PC-3 (cell line): ENCODE measurements at regions not wholly inside any gene's neighbourhood (a gene's known extent, or its start where the extent isn't known, plus 50 kb on each side); places are given as distances from the start of the nearest gene placed in this dataset.

Experiments used
- ATAC-seq: fragments of 200-7000 bp; cut with Tn5 transposase; 2 replicates; pipeline ENCODE4 v1.9.1; 2020; ENCODE audit warnings: mild to moderate bottlenecking, moderate library complexity
- BruUV-seq: library from RNA; stranded (reverse); fragments of 400-500 nt; replicated peaks from 2 replicates; lab custom pipeline; 2021; lab: Mats Ljungman, UMichigan
- CTCF ChIA-PET: fragments of 300-600 bp; sonication (Branson Sonifier 250); formaldehyde crosslinking; loops from one replicate; lab custom pipeline; 2022; ENCODE audit warnings: antibody characterized with exemption; lab: Charles Lee
- POLR2A ChIA-PET: fragments of 300-600 bp; sonication (Branson Sonifier 250); formaldehyde crosslinking; loops from one replicate; lab custom pipeline; 2022; ENCODE audit warnings: antibody characterized with exemption; ENCODE audit not compliant: unreplicated experiment; lab: Charles Lee
- DNase-seq: peaks from one replicate; pipeline ENCODE4 v3.0.0-alpha.2; 2015
- H2AFZ ChIP-seq: fragments of 300-600 bp; sonication (generic); 2 replicates; pipeline ENCODE4 v1.6.0; 2016; ENCODE audit warnings: antibody characterized with exemption, low read length
- H3F3A ChIP-seq: fragments of 300-600 bp; sonication (generic); one replicate; pipeline ENCODE4 v1.6.0; 2017; ENCODE audit warnings: antibody characterized with exemption, low read length, control low read depth, mild to moderate bottlenecking; ENCODE audit not compliant: unreplicated experiment
- H3K27ac ChIP-seq: fragments of 300-600 bp; sonication (generic); 2 replicates; pipeline ENCODE4 v1.5.1; 2016; ENCODE audit warnings: mild to moderate bottlenecking, low read length
- H3K27me3 ChIP-seq: fragments of 300-600 bp; sonication (generic); 2 replicates; pipeline ENCODE4 v1.6.1; 2016; ENCODE audit warnings: low read length, mixed read lengths
- H3K36me3 ChIP-seq: fragments of 300-600 bp; sonication (generic); 2 replicates; pipeline ENCODE4 v1.6.1; 2016; ENCODE audit warnings: low read depth, mixed run types, low read length, mixed read lengths
- H3K4me1 ChIP-seq: fragments of 300-600 bp; sonication (generic); 2 replicates; pipeline ENCODE4 v1.5.1; 2016; ENCODE audit warnings: low read length; ENCODE audit not compliant: insufficient read depth
- H3K4me2 ChIP-seq: fragments of 300-600 bp; sonication (generic); 2 replicates; pipeline ENCODE4 v1.6.0; 2016; ENCODE audit warnings: low read length
- H3K4me3 ChIP-seq: fragments of 300-600 bp; sonication (generic); 2 replicates; pipeline ENCODE4 v1.5.1; 2016; ENCODE audit warnings: mild to moderate bottlenecking, low read length, mixed read lengths
- H3K79me2 ChIP-seq: fragments of 300-600 bp; sonication (generic); 2 replicates; pipeline ENCODE4 v1.6.1; 2017; ENCODE audit warnings: low read length, mixed read lengths
- H3K9ac ChIP-seq: fragments of 300-600 bp; sonication (generic); 2 replicates; pipeline ENCODE4 v1.6.0; 2016; ENCODE audit warnings: mild to moderate bottlenecking, low read length
- H3K9me2 ChIP-seq: fragments of 300-600 bp; sonication (generic); replicated peaks from 2 replicates; pipeline ENCODE4 v1.6.1; 2016; ENCODE audit warnings: mixed run types, low read length, mixed read lengths
- H3K9me3 ChIP-seq: fragments of 300-600 bp; sonication (generic); 2 replicates; pipeline ENCODE4 v1.6.1; 2016; ENCODE audit warnings: low read length, mixed read lengths
- H4K20me1 ChIP-seq: fragments of 300-600 bp; sonication (generic); 2 replicates; pipeline ENCODE4 v1.6.1; 2016; ENCODE audit warnings: low read length, mixed read lengths
- EZH2 ChIP-seq: fragments of 300-600 bp; sonication (generic); IDR thresholded peaks from one replicate; pipeline ENCODE4 v1.6.1; 2017; ENCODE audit warnings: antibody characterized with exemption, mild to moderate bottlenecking, low read length; ENCODE audit not compliant: unreplicated experiment
- EZH2phosphoT487 ChIP-seq: fragments of 300-600 bp; sonication (generic); IDR thresholded peaks from 2 replicates; pipeline ENCODE4 v1.6.1; 2018; ENCODE audit warnings: mild to moderate bottlenecking, antibody characterized with exemption, low read length, borderline replicate concordance
- intact Hi-C: fragments of 100-400 bp; cut with micrococcal nuclease; formaldehyde crosslinking; loops from 2 replicates; pipeline ENCODE4 v1.9.0; 2023
- TF ChIP-seq, protein P1 (sequence below): fragments of 300-600 bp; sonication (generic); conservative IDR thresholded peaks from 2 replicates; pipeline ENCODE4 v1.5.1; 2017; ENCODE audit warnings: antibody characterized with exemption, low read depth, mild to moderate bottlenecking, low read length

DNA sequence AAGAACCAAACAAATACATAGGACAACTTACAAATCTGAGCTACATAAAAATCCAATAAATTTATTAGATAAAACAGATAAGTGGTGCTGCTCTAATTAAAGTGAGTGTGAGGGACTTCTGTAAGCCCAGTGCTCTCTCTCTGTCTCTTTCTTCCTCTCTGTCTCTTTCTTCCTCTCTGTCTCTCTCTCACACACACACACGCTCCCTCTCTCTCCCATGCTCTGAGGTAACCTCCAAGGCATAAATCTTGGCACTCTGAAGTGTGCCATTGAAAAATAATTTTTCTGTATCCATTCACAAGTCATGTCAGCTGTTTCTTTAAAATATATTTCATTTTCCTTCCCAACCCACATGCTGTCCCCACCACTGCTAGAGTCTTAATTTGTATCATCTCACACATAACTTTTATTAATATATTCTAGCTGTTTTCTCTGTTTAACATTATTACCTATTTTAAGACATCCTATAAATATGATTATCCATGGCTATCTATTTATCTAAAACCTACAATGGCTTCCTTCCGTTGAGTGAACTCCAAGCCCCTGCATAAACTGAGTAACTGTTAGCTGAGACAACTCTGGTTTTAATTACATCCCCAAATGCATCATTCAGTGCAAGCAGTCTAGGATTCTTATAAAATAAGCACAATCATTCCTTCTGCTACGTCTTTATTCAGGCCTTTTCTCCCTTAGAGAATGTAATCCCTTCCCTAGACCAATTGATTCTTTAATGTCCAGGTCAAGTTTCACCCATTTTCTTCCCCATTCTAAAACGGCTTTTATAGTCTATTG lies 57.4 kb upstream of the SLC5A12 start:
- H3K36me3 ChIP-seq = no peaks in the 10 kb centered on the region
- ATAC-seq (no peak), DNase-seq (no peak)
- POLR2A ChIA-PET = no interaction called here
- no peaks in the 10 kb centered on the region for H3K27me3 ChIP-seq
- no peaks in the 10 kb centered on the region for H3K9me3 ChIP-seq
- CTCF ChIA-PET = no interaction called here
- intact Hi-C loops = no loop called here
- no peak overlapping the region for H3K27ac ChIP-seq
- no peak overlapping the region for H3K9ac ChIP-seq
- H3K79me2 ChIP-seq = no peaks in the 10 kb centered on the region
- no TSS peak for BruUV-seq
- TF ChIP-seq, protein P1, sequence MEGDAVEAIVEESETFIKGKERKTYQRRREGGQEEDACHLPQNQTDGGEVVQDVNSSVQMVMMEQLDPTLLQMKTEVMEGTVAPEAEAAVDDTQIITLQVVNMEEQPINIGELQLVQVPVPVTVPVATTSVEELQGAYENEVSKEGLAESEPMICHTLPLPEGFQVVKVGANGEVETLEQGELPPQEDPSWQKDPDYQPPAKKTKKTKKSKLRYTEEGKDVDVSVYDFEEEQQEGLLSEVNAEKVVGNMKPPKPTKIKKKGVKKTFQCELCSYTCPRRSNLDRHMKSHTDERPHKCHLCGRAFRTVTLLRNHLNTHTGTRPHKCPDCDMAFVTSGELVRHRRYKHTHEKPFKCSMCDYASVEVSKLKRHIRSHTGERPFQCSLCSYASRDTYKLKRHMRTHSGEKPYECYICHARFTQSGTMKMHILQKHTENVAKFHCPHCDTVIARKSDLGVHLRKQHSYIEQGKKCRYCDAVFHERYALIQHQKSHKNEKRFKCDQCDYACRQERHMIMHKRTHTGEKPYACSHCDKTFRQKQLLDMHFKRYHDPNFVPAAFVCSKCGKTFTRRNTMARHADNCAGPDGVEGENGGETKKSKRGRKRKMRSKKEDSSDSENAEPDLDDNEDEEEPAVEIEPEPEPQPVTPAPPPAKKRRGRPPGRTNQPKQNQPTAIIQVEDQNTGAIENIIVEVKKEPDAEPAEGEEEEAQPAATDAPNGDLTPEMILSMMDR = no peak
- TF ChIP-seq EZH2 (no peak), EZH2phosphoT487 (no peak)
- H3K4me1 ChIP-seq = no peaks in the 10 kb centered on the region
- no peak overlapping the region for H3K4me2 ChIP-seq
- H3K9me2 ChIP-seq = no peaks in the 10 kb centered on the region
- no peak overlapping the region for H2AFZ ChIP-seq
- no peak overlapping the region for H3K4me3 ChIP-seq
- no peaks in the 10 kb centered on the region for H4K20me1 ChIP-seq
- H3F3A ChIP-seq = no peaks in the 10 kb centered on the region

DNA sequence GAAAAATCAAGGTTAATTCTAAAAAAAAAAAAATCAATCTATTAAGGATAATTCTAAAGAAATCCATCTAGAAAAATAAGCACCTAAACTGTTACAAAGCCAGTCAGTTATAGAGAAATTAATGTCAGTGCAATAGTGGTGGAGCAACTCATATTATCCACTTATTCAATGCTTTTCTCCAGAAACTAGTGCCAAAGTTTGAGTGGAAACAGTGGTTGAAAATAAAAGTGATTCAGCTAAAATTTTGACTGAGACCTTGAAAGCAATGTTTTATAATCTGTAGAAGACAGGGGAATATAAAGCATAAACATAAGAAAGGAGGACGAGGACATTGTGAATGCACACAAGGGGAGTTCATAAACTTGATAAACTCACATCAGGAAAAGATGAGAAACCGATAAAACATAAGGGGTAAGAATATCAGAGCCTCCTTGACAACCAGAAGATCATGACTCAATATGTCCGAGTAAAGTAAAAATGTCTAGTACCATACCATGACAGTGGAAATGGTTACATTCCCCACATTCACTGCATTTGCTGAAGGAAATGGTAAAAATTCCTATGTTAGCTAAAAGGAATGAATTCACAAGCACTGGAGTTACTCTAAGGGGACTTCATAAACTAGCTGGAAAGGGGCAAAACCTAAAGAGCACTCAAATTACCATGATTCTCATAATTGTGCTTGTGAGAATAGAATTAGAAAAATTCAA lies 58.7 kb upstream of the SLC5A12 start:
- CTCF ChIA-PET = no interaction called here
- DNase-seq (no peak), ATAC-seq (no peak)
- no peaks in the 10 kb centered on the region for H3K36me3 ChIP-seq
- intact Hi-C loops = no loop called here
- no peaks in the 10 kb centered on the region for H3F3A ChIP-seq
- H3K27ac ChIP-seq = no peak overlapping the region
- no peak overlapping the region for H3K4me3 ChIP-seq
- no peaks in the 10 kb centered on the region for H4K20me1 ChIP-seq
- no peaks in the 10 kb centered on the region for H3K79me2 ChIP-seq
- no peak overlapping the region for H3K4me2 ChIP-seq
- H3K9ac ChIP-seq = no peak overlapping the region
- no TSS peak for BruUV-seq
- POLR2A ChIA-PET = no interaction called here
- H3K9me3 ChIP-seq = no peaks in the 10 kb centered on the region
- no peaks in the 10 kb centered on the region for H3K27me3 ChIP-seq
- H3K4me1 ChIP-seq = no peaks in the 10 kb centered on the region
- H3K9me2 ChIP-seq = no peaks in the 10 kb centered on the region
- TF ChIP-seq EZH2 (no peak), EZH2phosphoT487 (no peak)
- TF ChIP-seq, protein P1 = no peak
- H2AFZ ChIP-seq = no peak overlapping the region
